Heart left ventricle (tissue), 16 donors: ENCODE measurements at regions not wholly inside any gene's neighbourhood (a gene's known extent, or its start where the extent isn't known, plus 50 kb on each side); places are given as distances from the start of the nearest gene placed in this dataset.

Source experiments
- ATAC-seq, 4 donors: fragments of 200-7000 bp; cut with Tn5 transposase; one replicate each; pipeline ENCODE4 v1.9.1; 2020 to 2022; ENCODE audit warnings: moderate library complexity in 4 of 4, mild to moderate bottlenecking in 3 of 4, moderate number of reproducible peaks in 1 of 4
- DNase-seq, 5 donors: peaks; one replicate each; pipeline ENCODE4 v3.0.0-alpha.2; 2020
- H3K27ac ChIP-seq, 12 donors: fragments of 200-600 bp; sonication (generic) in 4 of 12; one replicate each; pipeline versions ENCODE4 v1.5.0 to v1.8.0; 2016 to 2022; ENCODE audit warnings: mild to moderate bottlenecking in 2 of 12
- H3K27me3 ChIP-seq, 9 donors: fragments of 200-600 bp; sonication (generic) in 2 of 9; one replicate each; pipeline versions ENCODE4 v1.5.1 to v1.8.0; 2016 to 2022; ENCODE audit warnings: mild to moderate bottlenecking in 3 of 9
- H3K36me3 ChIP-seq, 9 donors: fragments of 200-600 bp; sonication (generic) in 2 of 9; one replicate each; pipeline versions ENCODE4 v1.5.0 to v1.8.0; 2018 to 2022; ENCODE audit warnings: mild to moderate bottlenecking in 2 of 9
- H3K4me1 ChIP-seq, 12 donors: fragments of 200-600 bp; sonication (generic) in 4 of 12; one replicate each; pipeline versions ENCODE4 v1.5.0 to v1.8.0; 2016 to 2022; ENCODE audit warnings: mild to moderate bottlenecking in 3 of 12
- H3K4me3 ChIP-seq, 12 donors: fragments of 200-600 bp; sonication (generic) in 4 of 12; one replicate each; pipeline versions ENCODE4 v1.5.0 to v1.8.0; 2017 to 2022; ENCODE audit warnings: mild to moderate bottlenecking in 9 of 12, moderate library complexity in 4 of 12
- H3K9me3 ChIP-seq, 12 donors: fragments of 200-600 bp; sonication (generic) in 4 of 12; one replicate each; pipeline versions ENCODE4 v1.5.0 to v1.8.0; 2016 to 2022; ENCODE audit warnings: mild to moderate bottlenecking in 1 of 12
- CTCF ChIP-seq, 12 donors: fragments of 200-600 bp; sonication (generic) in 4 of 12; IDR thresholded peaks; one replicate each; pipeline versions ENCODE4 v1.5.0 to v1.8.0; 2018 to 2022; ENCODE audit warnings: antibody characterized with exemption in 12 of 12, mild to moderate bottlenecking in 5 of 12
- POLR2A ChIP-seq, 2 donors: fragments of 450-650 bp; IDR thresholded peaks; one replicate each; pipeline ENCODE4 v1.6.1; 2017; ENCODE audit warnings: antibody characterized with exemption in 2 of 2, mild to moderate bottlenecking in 2 of 2, moderate library complexity in 2 of 2
- WGBS, 4 donors: extraction: QIAGEN DNeasy Blood & Tissue Kit in 2 of 4; methylation state at CpG; one replicate each; pipeline versions ENCODE4 v1.1.5 to v1.1.7; 2013 to 2018; 5-methylcytosine and 5-hydroxymethylcytosine counted together
- intact Hi-C, 10 donors: fragments of 100-400 bp; cut with DNase I; formaldehyde crosslinking; loops; one replicate each; pipeline versions ENCODE4 v1.11.1 to v1.14.2; 2022
- donor health status: ischemic (EF 13 %, LVEDD 7.1; RV severe dilation, severe dysfunction).
- donor health status: healthy with polysubstance abuse.
- donor health status: DM: no; HTN: yes; CAD: no.
- donor health status: DM: no; HTN: no; CAD: no.
- donor health status: ischemic (EF 25% LVEDD 6.9; RV normal size, moderate dysfunction).
- donor health status: ischemic (EF 25% LVEDD 5.7; RV mildly dilated, moderate dysfunction).
- donor health status: healthy.
- donor health status: DM: yes; HTN: yes; CAD: no.
- donor health status: ischemic (EF 35%, LVEDD 5.7; RV mildly dilated, moderate dysfunction).
- donor health status: nonischemic (EF 11% LVEDD 7.7; RV severe dilation, severe dysfunction).
- donor health status: DM: yes; HTN: yes; CAD: no.
- donor health status: PGD.
- donor health status: ischemic (EF 29% LVEDD 5.4; RV normal size, mild dysfunction).
- donor health status: nonischemic (EF 23%, LVEDD 6.1; RV moderate dilation, normal function).

- Histone ChIP-seq H3K27ac (no peak overlapping the region), H3K4me1 (peaks cover 0 to 15% (median 2%) of the 10 kb centered on the region in 12 donors)
Observed at GRCh38 chr7:142385491-142386340, 127.9 kb upstream of the PRSS58 start.

GRCh38 chr7:142384493-142384922 lies 126.7 kb upstream of the PRSS58 start:
- Histone ChIP-seq H3K4me1 (peaks cover 0 to 15% (median 2%) of the 10 kb centered on the region in 12 donors), H3K4me3 (peak overlapping the region in 1 of 12 donors; percentile 25), H3K36me3 (no peaks in the 10 kb centered on the region), H3K27me3 (no peaks in the 10 kb centered on the region), H3K9me3 (no peaks in the 10 kb centered on the region), H3K27ac (no peak overlapping the region)
- DNase-seq (no peak), ATAC-seq (peak in 3 of 4 donors; percentile 42 to 65 (median 54))
- intact Hi-C loops: no loop called here
- TF ChIP-seq POLR2A (IDR thresholded peaks at IDR 0.05) (no peak), CTCF (IDR thresholded peaks at IDR 0.05) (no peak)
- WGBS, 4 donors: 49 to 61% (median 57%) methylated on average over 11 of the region's 11 CpGs

More at GRCh38 chr7:142385491-142386340, 127.9 kb upstream of the PRSS58 start:
- H3K36me3 ChIP-seq: no peaks in the 10 kb centered on the region
- intact Hi-C loops: no loop called here
- no peaks in the 10 kb centered on the region for H3K27me3 ChIP-seq
- TF ChIP-seq POLR2A (IDR thresholded peaks at IDR 0.05): no peak
- TF ChIP-seq CTCF (IDR thresholded peaks at IDR 0.05): peak; percentile 35 to 63 (median 46)
- WGBS, 4 donors: 26 to 41% (median 31%) methylated on average over 6 to 8 of the region's 8 CpGs
- H3K4me3 ChIP-seq: no peak overlapping the region
- ATAC-seq (peak; percentile 51 to 82 (median 78)), DNase-seq (peak in 4 of 5 donors; percentile 22 to 41 (median 40))
- H3K9me3 ChIP-seq: no peaks in the 10 kb centered on the region

GRCh38 chr7:142383841-142384492 lies 126.1 kb upstream of the PRSS58 start:
- H3K36me3 ChIP-seq: no peaks in the 10 kb centered on the region
- ATAC-seq (peak in 2 of 4 donors; percentile 16 to 21), DNase-seq (no peak)
- H3K4me1 ChIP-seq: peaks cover 0 to 15% (median 2%) of the 10 kb centered on the region in 12 donors
- H3K27ac ChIP-seq: no peak overlapping the region
- 63 to 73% (median 67%) methylated on average over 6 of the region's 6 CpGs for WGBS, 4 donors
- no peaks in the 10 kb centered on the region for H3K27me3 ChIP-seq
- intact Hi-C loops: no loop called here
- no peaks in the 10 kb centered on the region for H3K9me3 ChIP-seq
- TF ChIP-seq POLR2A (IDR thresholded peaks at IDR 0.05): no peak
- no peak for TF ChIP-seq CTCF (IDR thresholded peaks at IDR 0.05)
- peak overlapping the region in 1 of 12 donors; percentile 25 for H3K4me3 ChIP-seq
